Epithelial cell of esophagus (primary cell): ENCODE measurements at regions not wholly inside any gene's neighbourhood (a gene's known extent, or its start where the extent isn't known, plus 50 kb on each side); places are given as distances from the start of the nearest gene placed in this dataset.
A peak's percentile ranks its signal among the peaks of the same experiment; 100 is the strongest.

ENCODE experiments used
- DNase-seq: peaks from one replicate; pipeline ENCODE4 v3.0.0; 2010; ENCODE audit warnings: low read depth
- H3K4me3 ChIP-seq: 2 replicates; pipeline ENCODE4 v1.5.1; 2011; ENCODE audit warnings: mild to moderate bottlenecking, low read length, control low read depth
- TF ChIP-seq, protein P1 (sequence below): IDR thresholded peaks from 2 replicates; pipeline ENCODE4 v1.5.1; 2011; ENCODE audit warnings: low read depth, mild to moderate bottlenecking, low read length, control low read depth, inconsistent platforms; ENCODE audit not compliant: insufficient read depth; ENCODE audit errors: missing control alignments

DNA sequence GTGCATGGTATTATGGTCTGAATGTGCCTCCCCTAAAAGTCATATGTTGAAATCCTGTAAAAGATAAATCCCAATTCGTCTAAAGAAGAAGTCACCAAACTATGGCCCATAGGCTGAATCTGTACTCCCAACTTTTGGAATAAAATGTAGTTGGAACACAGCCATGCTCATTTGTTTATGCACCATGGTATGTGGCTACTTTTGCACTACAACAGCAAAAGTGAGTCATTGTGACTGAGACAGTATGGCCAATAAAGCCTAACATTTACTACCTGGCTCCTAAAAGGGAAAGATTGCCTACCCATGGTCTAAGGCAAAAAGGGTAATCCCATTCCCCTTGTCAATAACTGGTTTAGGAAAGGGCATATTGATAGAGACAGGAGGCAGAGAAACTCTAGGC is 101.8 kb downstream of the LRIG3 start:
- TF ChIP-seq, protein P1, sequence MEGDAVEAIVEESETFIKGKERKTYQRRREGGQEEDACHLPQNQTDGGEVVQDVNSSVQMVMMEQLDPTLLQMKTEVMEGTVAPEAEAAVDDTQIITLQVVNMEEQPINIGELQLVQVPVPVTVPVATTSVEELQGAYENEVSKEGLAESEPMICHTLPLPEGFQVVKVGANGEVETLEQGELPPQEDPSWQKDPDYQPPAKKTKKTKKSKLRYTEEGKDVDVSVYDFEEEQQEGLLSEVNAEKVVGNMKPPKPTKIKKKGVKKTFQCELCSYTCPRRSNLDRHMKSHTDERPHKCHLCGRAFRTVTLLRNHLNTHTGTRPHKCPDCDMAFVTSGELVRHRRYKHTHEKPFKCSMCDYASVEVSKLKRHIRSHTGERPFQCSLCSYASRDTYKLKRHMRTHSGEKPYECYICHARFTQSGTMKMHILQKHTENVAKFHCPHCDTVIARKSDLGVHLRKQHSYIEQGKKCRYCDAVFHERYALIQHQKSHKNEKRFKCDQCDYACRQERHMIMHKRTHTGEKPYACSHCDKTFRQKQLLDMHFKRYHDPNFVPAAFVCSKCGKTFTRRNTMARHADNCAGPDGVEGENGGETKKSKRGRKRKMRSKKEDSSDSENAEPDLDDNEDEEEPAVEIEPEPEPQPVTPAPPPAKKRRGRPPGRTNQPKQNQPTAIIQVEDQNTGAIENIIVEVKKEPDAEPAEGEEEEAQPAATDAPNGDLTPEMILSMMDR = no peak
- DNase-seq = peak; percentile 25
- H3K4me3 ChIP-seq = no peak overlapping the region

DNA sequence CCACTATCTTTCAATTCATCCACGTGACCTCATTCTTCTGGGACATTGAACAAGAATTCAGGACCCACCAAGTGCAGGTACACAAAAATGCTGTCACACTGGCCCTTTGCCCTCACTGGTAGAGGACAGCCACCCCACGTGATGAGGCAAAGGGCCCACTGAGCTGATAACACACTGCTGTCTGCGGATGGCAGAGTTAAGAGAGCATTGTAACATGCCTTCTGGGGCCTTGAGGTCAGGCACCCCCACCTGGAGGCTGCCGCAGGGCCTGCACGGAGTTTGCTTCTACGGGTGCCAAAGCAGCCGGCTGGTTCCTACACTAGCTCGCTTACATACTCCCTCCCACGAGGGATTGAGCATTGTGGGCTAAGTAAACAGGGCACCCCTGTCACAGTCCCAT is 101.0 kb downstream of the LRIG3 start:
- TF ChIP-seq, protein P1 = no peak
- no peak overlapping the region for H3K4me3 ChIP-seq
- DNase-seq = no peak

DNA sequence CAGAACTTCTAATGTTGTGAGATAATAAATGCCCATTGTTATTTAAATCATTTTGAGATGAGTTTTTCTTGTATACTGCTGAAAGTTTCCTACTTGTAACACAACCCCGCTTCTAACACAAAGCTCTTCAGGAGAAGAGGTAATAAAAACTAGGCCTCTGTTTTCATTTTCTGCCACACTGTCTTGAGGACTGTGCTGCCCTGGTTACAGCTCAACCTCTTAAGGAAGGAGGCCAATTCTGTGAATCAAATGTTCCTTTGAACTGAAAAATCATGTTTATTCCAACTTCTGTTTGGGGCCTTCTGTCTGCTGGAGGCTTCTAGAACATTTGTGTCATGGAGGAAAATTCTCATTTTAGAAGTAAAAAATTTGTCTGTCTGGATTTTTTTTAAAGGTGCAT is 100.3 kb downstream of the LRIG3 start:
- TF ChIP-seq, protein P1 = no peak
- DNase-seq = no peak
- H3K4me3 ChIP-seq = no peak overlapping the region
